IMR-90 (cell line): ENCODE measurements at regions not wholly inside any gene's neighbourhood (a gene's known extent, or its start where the extent isn't known, plus 50 kb on each side); places are given as distances from the start of the nearest gene placed in this dataset.

Experiments used
- CEBPB ChIP-seq: IDR thresholded peaks from 2 replicates; pipeline ENCODE4 v1.6.1; 2012; ENCODE audit warnings: low read depth, low read length, improper control_type of control experiment
- CTCF ChIP-seq: conservative IDR thresholded peaks from 2 replicates; pipeline ENCODE4 v1.5.1; 2012; ENCODE audit warnings: mild to moderate bottlenecking, low read depth, low read length, improper control_type of control experiment
- ELK1 ChIP-seq: fragments of 150-350 bp; IDR thresholded peaks from 2 replicates; pipeline ENCODE4 v1.6.1; 2016; ENCODE audit warnings: low read depth, mild to moderate bottlenecking, low read length, moderate library complexity, borderline replicate concordance
- FOS ChIP-seq: fragments of 150-350 bp; IDR thresholded peaks from 2 replicates; pipeline ENCODE4 v1.6.1; 2016; ENCODE audit warnings: low read depth, low read length
- MAZ ChIP-seq: IDR thresholded peaks from 2 replicates; pipeline ENCODE4 v1.6.1; 2012; ENCODE audit warnings: low read depth, mild to moderate bottlenecking, low read length, improper control_type of control experiment, moderate library complexity, borderline replicate concordance
- NFE2L2 ChIP-seq: fragments of 150-350 bp; IDR thresholded peaks from 2 replicates; pipeline ENCODE4 v1.6.1; 2016; ENCODE audit warnings: low read depth, mild to moderate bottlenecking, low read length
- POLR2A ChIP-seq: IDR thresholded peaks from 2 replicates; pipeline ENCODE4 v1.6.1; 2012; ENCODE audit warnings: mild to moderate bottlenecking, low read depth, low read length
- RAD21 ChIP-seq: IDR thresholded peaks from 2 replicates; pipeline ENCODE4 v1.6.1; 2012; ENCODE audit warnings: low read length, improper control_type of control experiment
- RCOR1 ChIP-seq: IDR thresholded peaks from 2 replicates; pipeline ENCODE4 v1.6.1; 2012; ENCODE audit warnings: mild to moderate bottlenecking, low read length, improper control_type of control experiment; ENCODE audit not compliant: insufficient replicate concordance
- RFX5 ChIP-seq: IDR thresholded peaks from 2 replicates; pipeline ENCODE4 v1.8.0; 2012; ENCODE audit warnings: low read depth, mild to moderate bottlenecking, low read length, moderate library complexity
- USF2 ChIP-seq: fragments of 150-350 bp; IDR thresholded peaks from 2 replicates; pipeline ENCODE4 v1.6.1; 2017; ENCODE audit warnings: mild to moderate bottlenecking, antibody characterized with exemption, low read length, low read depth

- TF ChIP-seq POLR2A (no peak), USF2 (no peak), CTCF (no peak), ELK1 (no peak), RFX5 (no peak), RCOR1 (no peak), MAZ (no peak), FOS (no peak), CEBPB (no peak), NFE2L2 (no peak), RAD21 (no peak)
Observed at GRCh38 chr2:118292991-118293390, 204.7 kb downstream of the INSIG2 start.
